NB4 (cell line): ENCODE measurements at regions not wholly inside any gene's neighbourhood (a gene's known extent, or its start where the extent isn't known, plus 50 kb on each side); places are given as distances from the start of the nearest gene placed in this dataset.

Experiments
- CTCF ChIP-seq: IDR thresholded peaks from one replicate; pipeline ENCODE4 v1.5.1; 2012; ENCODE audit warnings: low read depth, low read length
- MAX ChIP-seq: IDR thresholded peaks from 2 replicates; pipeline ENCODE4 v1.6.1; 2011; ENCODE audit warnings: low read depth, low read length
- POLR2A ChIP-seq: IDR thresholded peaks from 2 replicates; pipeline ENCODE4 v1.6.1; 2011; ENCODE audit warnings: mild to moderate bottlenecking; ENCODE audit not compliant: insufficient read length; ENCODE audit errors: extremely low read depth

- no peak for TF ChIP-seq CTCF
- no peak for TF ChIP-seq MAX
- TF ChIP-seq POLR2A, result no peak
Measured at GRCh38 chr5:111584651-111585050, 72.3 kb upstream of the STARD4 start.
